A673 (cell line): ENCODE measurements at regions not wholly inside any gene's neighbourhood (a gene's known extent, or its start where the extent isn't known, plus 50 kb on each side); places are given as distances from the start of the nearest gene placed in this dataset.
"Not testable (repeated sequence)": the region's sequence is repeated elsewhere in the genome, so short reads cannot be mapped to it uniquely, and the experiment has no call there.

Source experiments
- CTCF ChIP-seq: fragments of 300-800, 200-600 bp; sonication (generic); conservative IDR thresholded peaks from 2 replicates; pipeline ENCODE4 v1.5.1; 2017; ENCODE audit warnings: low read depth, mild to moderate bottlenecking, antibody characterized with exemption, low read length, moderate library complexity, mixed read lengths
- EZH2 ChIP-seq: fragments of 200-600 bp; sonication (generic); IDR thresholded peaks from 2 replicates; pipeline ENCODE4 v1.6.1; 2017; ENCODE audit warnings: borderline replicate concordance, low read depth, mild to moderate bottlenecking, mixed read lengths, antibody characterized with exemption, low read length; ENCODE audit not compliant: poor library complexity, severe bottlenecking

GRCh38 chr1:118377183-118377582, 192.2 kb upstream of the SPAG17 start:
- not testable (repeated sequence) for TF ChIP-seq CTCF, EZH2
